ENCODE measurements at regions not wholly inside any gene's neighbourhood (a gene's known extent, or its start where the extent isn't known, plus 50 kb on each side); places are given as distances from the start of the nearest gene placed in this dataset.

GRCh38 chr2:149819356-149819957 is 231.9 kb upstream of the MMADHC start:
- Histone ChIP-seq H3K79me2 (ENCODE audit: control insufficient read depth, insufficient read depth, low read length) (no peaks in the 10 kb centered on the region), H3K36me3 (ENCODE audit: control insufficient read depth in 2 of 2, extremely low read depth in 1 of 2, insufficient read depth in 2 of 2, low read length in 2 of 2) (no peaks in the 10 kb centered on the region), H4K20me1 (ENCODE audit: control insufficient read depth, extremely low read depth, insufficient read depth, low read length) (no peaks in the 10 kb centered on the region), H3K4me2 (ENCODE audit: control insufficient read depth, extremely low read depth, insufficient read depth, low read depth, low read length) (no peak overlapping the region), H3K9ac (ENCODE audit: control insufficient read depth, extremely low read depth, insufficient read depth, low read length) (no peak overlapping the region), H3K4me1 (ENCODE audit: control insufficient read depth, extremely low read depth, insufficient read depth, low read length) (peaks cover 3% of the 10 kb centered on the region), H3K27me3 (ENCODE audit: control insufficient read depth, extremely low read depth, insufficient read depth, low read length) (no peaks in the 10 kb centered on the region), H3K9me1 (ENCODE audit: control insufficient read depth, extremely low read depth, insufficient read depth, low read length) (no peaks in the 10 kb centered on the region), H3K4me3 (ENCODE audit: control insufficient read depth in 2 of 3, extremely low read depth in 1 of 3, insufficient read depth in 2 of 3, low read depth in 1 of 3, low read length in 3 of 3) (no peak overlapping the region), H3K9me3 (ENCODE audit: control insufficient read depth, low read depth, low read length) (no peaks in the 10 kb centered on the region), H3K27ac (ENCODE audit: control insufficient read depth, insufficient read depth, low read length) (no peak overlapping the region), H2AFZ (ENCODE audit: control insufficient read depth, low read length) (peak overlapping the region; percentile 8)
- peak; percentile 57 for FAIRE-seq
- dilution Hi-C loops (cut with MboI; ENCODE audit: extremely low pct_ligation_motif_present, low sequenced_read_pairs): no loop called here
- TF ChIP-seq CTCF (optimal IDR thresholded peaks at IDR 0.05 in 1 of 3, IDR thresholded peaks at IDR 0.05 in 1 of 3, conservative IDR thresholded peaks at IDR 0.05 in 1 of 3; ENCODE audit: extremely low read depth in 1 of 3, insufficient read depth in 2 of 3, low read length in 3 of 3): no peak
- no peak for TF ChIP-seq EZH2 (IDR thresholded peaks at IDR 0.05; ENCODE audit: low read length)
- DNase-seq (ENCODE audit: low read depth, low spot score): no peak

GRCh38 chr2:149816756-149817551 is 229.4 kb upstream of the MMADHC start:
- Histone ChIP-seq H3K36me3 (ENCODE audit: control insufficient read depth in 2 of 2, extremely low read depth in 1 of 2, insufficient read depth in 2 of 2, low read length in 2 of 2) (no peaks in the 10 kb centered on the region), H3K4me1 (ENCODE audit: control insufficient read depth, extremely low read depth, insufficient read depth, low read length) (peaks cover 3% of the 10 kb centered on the region), H3K4me3 (ENCODE audit: control insufficient read depth in 2 of 3, extremely low read depth in 1 of 3, insufficient read depth in 2 of 3, low read depth in 1 of 3, low read length in 3 of 3) (no peak overlapping the region), H3K27ac (ENCODE audit: control insufficient read depth, insufficient read depth, low read length) (no peak overlapping the region), H4K20me1 (ENCODE audit: control insufficient read depth, extremely low read depth, insufficient read depth, low read length) (no peaks in the 10 kb centered on the region), H3K79me2 (ENCODE audit: control insufficient read depth, insufficient read depth, low read length) (no peaks in the 10 kb centered on the region), H3K9me1 (ENCODE audit: control insufficient read depth, extremely low read depth, insufficient read depth, low read length) (no peaks in the 10 kb centered on the region), H2AFZ (ENCODE audit: control insufficient read depth, low read length) (no peak overlapping the region), H3K4me2 (ENCODE audit: control insufficient read depth, extremely low read depth, insufficient read depth, low read depth, low read length) (no peak overlapping the region), H3K27me3 (ENCODE audit: control insufficient read depth, extremely low read depth, insufficient read depth, low read length) (no peaks in the 10 kb centered on the region), H3K9ac (ENCODE audit: control insufficient read depth, extremely low read depth, insufficient read depth, low read length) (no peak overlapping the region), H3K9me3 (ENCODE audit: control insufficient read depth, low read depth, low read length) (no peaks in the 10 kb centered on the region)
- no peak for TF ChIP-seq CTCF (optimal IDR thresholded peaks at IDR 0.05 in 1 of 3, IDR thresholded peaks at IDR 0.05 in 1 of 3, conservative IDR thresholded peaks at IDR 0.05 in 1 of 3; ENCODE audit: extremely low read depth in 1 of 3, insufficient read depth in 2 of 3, low read length in 3 of 3)
- no peak for TF ChIP-seq EZH2 (IDR thresholded peaks at IDR 0.05; ENCODE audit: low read length)
- dilution Hi-C loops (cut with MboI; ENCODE audit: extremely low pct_ligation_motif_present, low sequenced_read_pairs): no loop called here
- DNase-seq (ENCODE audit: low read depth, low spot score): no peak
- FAIRE-seq: peak; percentile 5

All from keratinocyte (primary cell).